ENCODE measurements at regions not wholly inside any gene's neighbourhood (a gene's known extent, or its start where the extent isn't known, plus 50 kb on each side); places are given as distances from the start of the nearest gene placed in this dataset.

- DNase-seq (ENCODE audit: low read depth, low spot score): no peak
Measured at GRCh38 chr5:174234388-174234787, 188.9 kb downstream of the NSG2 start.

- no peak for DNase-seq (ENCODE audit: low read depth, low spot score)
Measured at GRCh38 chr5:174235221-174236011, 189.9 kb downstream of the NSG2 start.

DNA sequence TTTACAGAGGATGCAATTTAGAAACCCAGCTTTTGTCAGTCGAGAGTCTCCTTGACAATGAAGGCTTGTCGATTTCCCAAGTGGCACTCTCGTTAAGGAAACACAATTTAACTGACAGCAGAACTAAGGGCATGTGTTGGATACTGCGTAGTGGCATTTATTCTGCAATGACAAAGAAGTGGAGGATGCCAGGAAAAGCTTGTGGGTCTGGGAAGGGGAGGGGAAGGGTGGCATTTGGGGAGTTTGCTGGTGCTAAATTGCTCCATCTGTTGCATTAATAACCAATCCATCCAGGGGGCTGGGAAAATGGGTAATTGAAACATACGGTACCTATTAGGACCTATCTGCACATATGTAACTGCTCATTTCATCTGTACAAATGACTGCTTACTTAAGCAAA is 190.6 kb downstream of the NSG2 start:
- DNase-seq (ENCODE audit: low read depth, low spot score): no peak

- no peak for DNase-seq (ENCODE audit: low read depth, low spot score)
Measured at GRCh38 chr5:174239718-174240117, 194.2 kb downstream of the NSG2 start.

DNA sequence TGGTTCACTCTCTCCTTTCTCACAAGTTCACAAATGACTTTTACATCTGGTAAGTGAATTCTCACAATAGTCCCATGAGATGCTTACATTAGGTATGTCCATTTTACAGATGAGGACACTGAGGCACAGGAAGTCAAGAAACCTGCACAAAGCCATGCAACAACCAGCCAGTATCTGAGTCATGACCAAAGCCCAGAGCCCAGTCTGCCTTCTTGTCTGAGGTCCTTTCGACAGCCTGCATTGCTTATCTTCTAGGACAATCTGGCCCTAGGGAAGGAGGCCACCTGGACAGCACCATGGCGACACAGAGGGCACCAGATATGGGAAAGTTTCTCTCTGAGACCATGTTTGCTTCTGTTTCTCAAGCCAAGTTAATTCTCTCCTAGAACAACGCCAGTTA is 197.1 kb downstream of the NSG2 start:
- DNase-seq (ENCODE audit: low read depth, low spot score): no peak

- no peak for DNase-seq (ENCODE audit: low read depth, low spot score)
Measured at GRCh38 chr5:174243904-174244303, 198.4 kb downstream of the NSG2 start.

DNA sequence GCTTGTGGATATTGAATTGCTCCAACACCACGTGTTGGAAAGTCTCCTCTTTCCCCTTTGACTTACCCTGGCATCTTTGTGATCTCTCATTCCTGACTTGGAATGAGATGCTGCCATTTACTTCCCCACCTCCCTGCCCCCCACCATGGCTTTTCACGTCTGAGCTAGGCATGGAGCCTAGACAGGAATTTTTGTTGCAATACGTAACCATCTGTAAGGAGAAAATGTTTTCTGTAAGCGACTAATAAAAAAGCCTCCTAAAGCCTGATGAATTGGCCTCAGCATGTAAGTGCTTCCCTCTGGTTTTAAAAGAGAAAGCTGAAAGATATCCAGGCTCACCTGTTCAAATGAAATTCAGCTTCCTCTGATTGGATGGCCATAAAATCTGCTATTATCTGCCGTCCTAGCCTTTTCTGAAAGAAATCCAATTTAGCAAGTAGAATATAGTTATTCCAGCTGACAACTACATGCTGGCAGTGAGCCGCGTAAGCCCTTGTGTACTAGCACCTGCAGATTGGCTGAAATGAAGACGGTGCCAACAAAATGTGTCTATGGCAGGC is 200.1 kb downstream of the NSG2 start:
- DNase-seq (ENCODE audit: low read depth, low spot score): no peak

- DNase-seq (ENCODE audit: low read depth, low spot score): no peak
Measured at GRCh38 chr5:174246743-174247142, 201.2 kb downstream of the NSG2 start.

DNA sequence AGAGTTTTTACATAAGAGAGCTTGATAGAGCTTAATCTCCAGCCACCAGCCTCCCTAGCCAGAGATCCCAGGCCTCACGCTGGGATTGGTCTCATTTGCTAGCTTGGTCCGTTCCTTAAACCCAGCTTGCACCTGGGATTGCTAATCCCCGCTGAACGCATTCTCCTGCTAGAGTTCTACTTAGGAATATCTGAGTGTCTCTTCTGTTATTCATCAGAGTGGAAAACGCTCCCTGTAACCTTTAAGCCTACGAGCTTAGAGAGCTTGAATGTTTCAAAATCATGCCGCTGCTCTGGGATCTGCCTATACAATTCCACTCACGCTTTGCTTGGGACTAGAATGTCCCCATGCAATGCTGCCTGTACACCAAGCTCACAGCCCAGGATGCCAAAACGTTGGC is 201.8 kb downstream of the NSG2 start:
- DNase-seq (ENCODE audit: low read depth, low spot score): no peak

DNA sequence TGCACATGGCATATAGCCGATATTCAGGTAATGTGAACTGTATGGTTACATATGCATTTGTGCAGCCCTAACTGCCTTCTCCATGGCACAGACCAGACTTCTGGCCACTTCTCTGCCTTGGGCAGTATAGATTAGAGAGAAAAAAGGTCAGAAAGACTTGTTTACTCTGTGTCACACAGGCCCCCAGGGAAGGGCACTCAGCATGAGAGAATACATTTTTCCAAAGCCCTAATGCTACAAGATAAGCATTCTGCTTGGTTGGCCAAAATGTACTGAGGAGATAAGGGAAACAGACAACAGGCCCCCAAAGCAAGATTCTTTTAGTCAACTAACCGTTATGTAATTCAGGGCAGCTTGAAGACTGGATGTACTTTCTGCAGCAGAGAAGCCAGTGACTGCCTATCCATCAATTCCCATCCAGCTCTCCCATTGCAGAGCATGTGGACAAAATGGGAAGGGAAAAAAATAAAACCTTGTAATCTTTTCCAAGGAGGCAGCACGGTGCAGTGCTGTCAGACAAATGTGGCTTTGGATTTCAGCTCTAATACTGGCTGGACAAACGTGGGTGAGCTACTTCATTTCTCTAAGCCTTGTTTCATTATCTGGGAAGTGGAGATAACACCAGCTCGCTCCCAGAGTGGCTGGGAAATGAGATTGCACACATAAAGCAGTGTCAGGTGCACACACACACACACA is 205.9 kb downstream of the NSG2 start:
- no peak for DNase-seq (ENCODE audit: low read depth, low spot score)

DNA sequence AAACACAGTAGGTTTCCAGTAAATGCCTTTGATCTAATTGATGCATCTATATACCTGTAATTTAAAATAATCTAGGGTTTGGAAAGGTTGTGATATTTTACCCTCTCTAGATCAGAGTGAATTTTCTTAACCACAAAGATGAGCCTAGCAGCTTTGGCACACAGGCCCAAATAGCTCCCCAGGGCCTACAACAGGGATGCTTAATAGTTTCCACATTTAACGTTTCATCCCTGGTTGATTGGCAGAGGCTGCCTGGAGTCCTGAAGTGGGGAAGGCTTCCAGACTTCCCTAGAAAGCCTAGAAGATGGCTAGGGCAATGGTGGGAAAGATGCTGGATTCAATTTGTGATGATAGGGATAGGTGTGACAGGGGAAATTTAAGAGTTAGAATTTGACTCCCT is 206.6 kb downstream of the NSG2 start:
- DNase-seq (ENCODE audit: low read depth, low spot score): no peak

DNA sequence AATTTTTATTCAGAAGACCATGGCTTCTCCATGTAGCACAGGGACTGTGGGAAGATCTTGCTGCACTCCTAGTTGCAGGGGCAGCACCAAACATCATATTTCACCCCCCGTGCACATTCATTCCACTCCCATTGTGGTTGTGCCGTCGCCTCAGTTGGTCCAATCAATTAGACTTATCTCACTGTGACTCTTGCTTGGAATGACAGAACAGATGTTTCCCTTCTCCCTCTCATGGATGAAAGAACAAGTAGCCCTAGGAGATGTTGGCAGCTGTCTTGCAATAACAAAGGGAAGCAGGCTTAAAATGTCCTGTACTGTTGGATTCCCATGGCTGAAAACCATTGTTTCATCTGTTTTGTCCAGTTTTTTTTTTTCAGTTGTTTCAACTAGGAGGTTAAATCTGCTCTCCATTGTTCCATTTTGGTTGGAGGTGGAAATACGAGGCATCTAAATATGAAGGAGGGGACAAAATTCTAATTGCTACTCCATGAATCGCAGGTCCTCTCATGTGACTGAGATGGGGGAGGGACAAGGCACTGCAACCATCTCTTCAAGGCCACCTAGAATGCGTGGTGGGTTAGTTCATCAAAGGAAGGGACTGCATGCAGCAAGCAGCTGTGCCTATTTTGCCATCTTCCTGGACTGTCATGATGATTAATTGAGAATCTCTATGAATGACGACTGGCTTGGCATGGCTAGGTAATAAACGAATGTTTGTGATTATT is 214.4 kb downstream of the NSG2 start:
- no peak for DNase-seq (ENCODE audit: low read depth, low spot score)

GRCh38 chr5:174271316-174271715 is 225.8 kb downstream of the NSG2 start:
- no peak for DNase-seq (ENCODE audit: low read depth, low spot score)

- DNase-seq (ENCODE audit: low read depth, low spot score): no peak
Measured at GRCh38 chr5:174272671-174273070, 227.2 kb downstream of the NSG2 start.

- DNase-seq (ENCODE audit: low read depth, low spot score): no peak
Measured at GRCh38 chr5:174273325-174273724, 227.8 kb downstream of the NSG2 start.

DNA sequence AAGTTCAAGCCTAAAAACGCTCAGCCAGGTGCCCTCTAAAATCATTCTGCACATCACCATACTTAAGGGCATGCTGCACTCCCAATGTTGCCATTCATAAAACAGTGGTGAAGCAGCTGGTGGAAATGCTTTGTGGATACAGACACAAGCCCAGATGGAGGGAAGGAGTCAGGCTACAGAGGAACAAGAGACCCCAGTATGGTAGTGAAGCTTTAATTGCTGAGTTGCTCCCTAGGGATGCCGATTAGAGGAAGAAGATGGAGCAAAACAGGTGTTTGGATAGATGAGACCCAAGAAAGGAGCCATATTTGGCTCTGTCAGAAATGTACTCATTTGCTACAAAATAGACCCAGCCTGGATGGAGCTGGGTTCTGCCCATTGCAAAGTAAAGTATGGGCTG is 230.5 kb downstream of the NSG2 start:
- no peak for DNase-seq (ENCODE audit: low read depth, low spot score)

GRCh38 chr5:174281089-174281760 is 235.7 kb downstream of the NSG2 start:
- DNase-seq (ENCODE audit: low read depth, low spot score): no peak

GRCh38 chr5:174281855-174282254 is 236.3 kb downstream of the NSG2 start:
- no peak for DNase-seq (ENCODE audit: low read depth, low spot score)

DNA sequence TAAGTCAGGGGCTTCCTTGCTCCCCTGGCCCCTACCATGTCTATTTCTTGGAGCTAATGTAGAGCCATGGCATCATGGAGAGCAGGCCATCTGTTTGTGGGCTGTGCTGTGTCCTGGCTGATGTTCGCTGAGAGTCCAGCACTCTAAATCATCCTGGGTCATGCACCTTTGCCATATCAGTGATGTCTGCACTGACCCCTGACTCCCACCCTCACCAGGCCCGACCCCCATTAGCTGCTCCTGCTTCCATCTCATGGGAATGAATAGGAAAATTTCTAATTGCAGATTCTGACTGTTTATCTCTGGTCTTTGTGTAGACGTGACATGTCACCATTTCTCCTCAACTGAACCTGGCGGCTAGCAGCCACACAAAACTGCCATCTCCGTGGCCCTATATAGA is 236.9 kb downstream of the NSG2 start:
- DNase-seq (ENCODE audit: low read depth, low spot score): no peak

DNA sequence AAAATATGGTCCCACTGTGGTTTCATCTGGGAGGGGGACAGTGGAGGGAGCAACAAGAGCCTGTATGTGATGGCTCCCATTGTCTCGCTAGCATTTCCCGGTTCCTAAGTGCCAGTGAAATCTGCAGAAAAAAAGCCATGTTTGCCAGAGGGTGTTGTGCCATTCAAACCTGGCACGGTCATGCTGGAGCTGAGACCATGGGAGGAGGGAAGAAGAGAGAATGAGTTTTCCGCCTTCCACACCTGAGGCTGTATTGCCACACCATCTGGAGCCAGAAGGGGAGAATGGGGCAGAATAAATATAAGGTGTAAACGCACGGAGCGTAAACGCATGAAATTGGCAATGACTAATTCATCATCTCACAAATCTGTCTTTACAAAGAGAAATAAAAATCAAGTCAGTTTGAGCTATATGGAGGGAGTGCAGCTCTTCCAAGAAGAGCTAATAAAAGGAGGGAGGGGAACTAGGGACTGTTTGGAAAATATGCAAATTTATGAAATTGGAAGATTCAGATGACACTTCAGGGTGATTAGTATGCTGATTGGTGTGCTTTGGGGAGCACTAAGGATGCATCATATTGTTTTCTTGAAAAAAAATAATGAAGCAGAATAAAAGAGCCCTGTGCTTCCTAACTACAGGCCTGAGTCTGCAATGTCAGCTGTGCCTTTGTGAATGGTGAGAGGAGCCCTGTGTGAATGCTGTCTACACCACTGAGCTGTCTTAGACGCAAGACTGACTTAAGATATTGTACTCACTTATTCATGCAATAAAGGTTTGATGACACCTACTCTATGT is 237.9 kb downstream of the NSG2 start:
- no peak for DNase-seq (ENCODE audit: low read depth, low spot score)

GRCh38 chr5:174284873-174285272 is 239.4 kb downstream of the NSG2 start:
- DNase-seq (ENCODE audit: low read depth, low spot score): no peak

Measured in pulmonary artery endothelial cell (primary cell).